ENCODE measurements at regions not wholly inside any gene's neighbourhood (a gene's known extent, or its start where the extent isn't known, plus 50 kb on each side); places are given as distances from the start of the nearest gene placed in this dataset.
A peak's percentile ranks its signal among the peaks of the same experiment; 100 is the strongest.

GRCh38 chr15:99440551-99441443, 125.0 kb upstream of the MEF2A start:
- no peak for DNase-seq

GRCh38 chr15:99441444-99441800, 124.4 kb upstream of the MEF2A start:
- no peak for DNase-seq

DNA sequence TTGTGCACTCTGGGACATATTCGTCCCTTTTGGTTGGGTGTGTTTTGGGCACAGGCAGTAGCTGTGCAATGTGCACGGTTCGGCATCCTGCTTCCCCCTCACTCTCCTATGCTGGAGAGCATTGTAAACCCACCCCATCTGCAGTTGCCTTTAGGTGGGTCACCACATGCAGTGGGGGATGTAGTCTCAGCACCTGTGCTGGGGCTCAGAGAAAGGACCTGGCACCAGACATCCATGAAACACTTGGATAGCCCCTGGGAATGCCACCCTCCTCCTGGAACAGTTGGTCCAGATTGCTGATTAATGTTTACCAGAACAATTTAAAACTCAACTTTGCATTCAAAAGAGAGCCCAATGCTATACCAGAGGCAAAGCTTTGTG, 123.9 kb upstream of the MEF2A start:
- no peak for DNase-seq

- no peak for DNase-seq
Measured at GRCh38 chr15:99442252-99442897, 123.4 kb upstream of the MEF2A start.

DNA sequence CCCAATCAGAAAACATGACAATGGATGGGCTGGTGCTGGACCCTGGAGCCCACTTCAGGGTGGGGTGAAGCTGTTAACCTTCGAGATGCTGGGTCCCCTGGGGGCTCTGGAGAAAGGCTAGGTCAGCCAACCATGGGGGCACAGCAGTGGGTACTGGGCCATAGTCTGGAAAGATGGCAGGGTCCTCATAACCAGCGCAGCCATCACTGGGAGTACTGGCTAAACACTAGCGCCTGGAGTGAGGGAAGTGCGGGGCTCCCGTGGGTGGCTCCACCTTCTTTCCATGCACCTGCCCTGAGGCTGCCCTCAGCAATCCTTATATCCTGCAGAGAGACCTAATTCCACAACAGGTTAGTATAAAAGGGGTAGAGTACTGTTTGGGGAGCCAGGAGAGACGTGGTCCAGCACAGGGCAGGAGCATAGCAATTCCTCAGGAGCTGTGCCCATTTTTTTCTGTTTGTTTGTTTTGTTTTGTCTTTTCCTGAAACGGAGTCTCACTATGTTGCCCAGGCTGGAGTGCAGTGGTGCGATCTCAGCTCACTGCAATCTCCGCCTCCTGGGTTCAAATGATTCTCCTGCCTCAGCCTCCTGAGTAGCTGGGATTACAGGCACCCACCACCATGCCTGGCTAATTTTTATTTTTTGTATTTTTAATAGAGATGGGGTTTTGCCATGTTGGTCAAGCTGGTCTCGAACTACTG, 122.6 kb upstream of the MEF2A start:
- no peak for DNase-seq

GRCh38 chr15:99443768-99444446, 121.9 kb upstream of the MEF2A start:
- peak in 1 of 2 donors; percentile 24 for DNase-seq

- no peak for DNase-seq
Measured at GRCh38 chr15:99445272-99445850, 120.4 kb upstream of the MEF2A start.

- no peak for DNase-seq
Measured at GRCh38 chr15:99446565-99447496, 119.0 kb upstream of the MEF2A start.

DNA sequence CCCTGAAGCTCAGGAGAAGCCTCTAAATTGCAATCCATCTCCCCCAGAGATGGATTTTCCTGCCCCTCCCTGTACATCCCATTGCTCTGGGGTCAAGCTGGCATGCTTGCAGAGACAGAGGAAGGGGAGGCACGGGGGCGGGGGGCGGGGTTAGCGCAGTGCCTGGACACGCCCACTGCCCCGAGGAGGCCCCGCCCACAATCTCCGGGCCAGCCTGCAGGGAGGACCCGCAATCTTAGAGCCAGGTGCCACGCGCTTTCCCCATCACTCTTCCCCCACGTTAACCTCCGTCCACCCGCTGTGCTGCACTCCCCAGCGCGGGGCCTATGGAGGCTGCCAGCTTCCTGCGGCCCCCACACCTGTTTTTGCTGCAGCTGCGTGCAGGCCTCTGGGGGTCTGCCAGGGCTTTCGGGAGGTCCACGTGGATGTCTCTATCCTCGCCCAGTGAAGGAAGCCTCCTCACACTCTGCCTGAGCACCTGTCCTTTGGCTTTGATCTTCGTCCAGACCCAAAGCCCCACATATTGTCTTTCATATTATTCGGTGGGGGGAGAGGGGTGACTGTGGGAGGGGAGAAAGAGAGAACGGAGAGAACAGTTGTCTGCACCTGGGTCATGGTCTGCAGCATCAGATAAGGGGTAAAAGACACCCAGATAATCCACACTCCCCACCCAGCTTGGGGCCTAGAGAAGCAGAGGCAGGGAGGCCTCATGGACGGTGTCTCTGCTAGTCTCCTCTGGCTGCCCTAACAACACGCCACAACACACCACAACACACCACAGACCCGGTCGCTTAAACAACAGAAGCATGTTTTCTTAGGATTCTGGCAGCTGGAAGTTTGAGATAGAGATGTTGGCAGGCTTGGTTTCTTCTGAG, 118.0 kb upstream of the MEF2A start:
- no peak for DNase-seq

DNA sequence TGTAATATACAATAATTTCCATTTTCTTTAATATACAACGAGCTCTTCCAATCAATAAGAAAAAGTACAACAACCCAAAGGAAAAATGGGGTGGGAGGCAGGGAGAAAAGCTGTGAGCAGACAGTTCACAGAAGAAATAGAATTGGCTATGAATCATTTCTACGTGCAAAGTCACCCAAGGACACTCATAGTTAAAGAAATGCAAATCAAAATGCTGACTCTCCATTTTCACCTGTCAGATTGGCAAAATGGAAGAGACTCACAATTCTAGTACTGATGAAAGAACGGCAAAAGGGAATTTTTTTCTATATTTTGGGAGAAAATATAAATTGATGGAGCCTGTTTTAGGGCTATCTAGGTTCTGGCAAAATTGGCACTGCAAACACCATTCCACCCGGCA, 116.3 kb upstream of the MEF2A start:
- DNase-seq, result no peak

DNA sequence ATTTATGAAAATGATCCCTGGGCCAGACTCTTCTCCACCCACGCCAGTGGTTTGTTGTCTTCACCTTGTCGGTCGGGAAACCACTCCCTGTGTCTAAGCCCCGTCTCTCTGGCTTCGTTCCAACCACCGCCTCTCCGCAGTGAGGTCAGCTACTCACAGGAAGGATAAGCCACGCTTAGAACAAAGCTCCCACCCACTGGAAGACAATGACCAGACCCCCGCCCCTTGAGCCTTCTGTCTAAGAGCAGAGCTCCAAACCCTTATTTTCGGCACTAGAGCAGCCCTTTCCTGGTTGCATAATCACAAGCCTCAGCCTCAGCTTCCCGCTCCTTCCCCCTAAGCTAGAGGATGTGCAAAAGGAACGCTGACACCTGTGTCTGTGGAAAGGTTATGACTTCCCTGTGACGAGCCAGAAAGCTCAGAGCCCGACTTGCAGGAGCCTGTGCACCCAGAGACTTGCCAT, 114.9 kb upstream of the MEF2A start:
- peak; percentile 58 for DNase-seq

DNA sequence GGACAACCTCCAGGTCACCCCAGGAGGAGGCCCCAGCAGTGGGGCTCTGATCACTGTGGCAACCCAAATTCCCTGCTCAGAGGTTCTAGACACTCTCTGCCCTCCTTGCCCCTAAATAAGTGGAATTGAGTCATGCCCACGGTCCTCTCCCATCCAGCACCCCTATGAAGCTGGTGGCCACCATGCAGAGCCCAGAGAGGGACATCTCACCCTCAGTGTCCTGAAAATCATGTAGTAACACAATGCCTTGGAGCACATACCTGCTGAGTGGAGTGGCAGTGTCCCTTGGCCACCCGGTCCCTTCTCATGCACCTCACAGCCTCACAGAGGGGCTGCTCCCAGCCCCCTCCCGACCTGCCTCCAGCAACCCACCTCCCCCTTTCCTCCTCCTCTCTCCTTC, 114.3 kb upstream of the MEF2A start:
- no peak for DNase-seq

DNA sequence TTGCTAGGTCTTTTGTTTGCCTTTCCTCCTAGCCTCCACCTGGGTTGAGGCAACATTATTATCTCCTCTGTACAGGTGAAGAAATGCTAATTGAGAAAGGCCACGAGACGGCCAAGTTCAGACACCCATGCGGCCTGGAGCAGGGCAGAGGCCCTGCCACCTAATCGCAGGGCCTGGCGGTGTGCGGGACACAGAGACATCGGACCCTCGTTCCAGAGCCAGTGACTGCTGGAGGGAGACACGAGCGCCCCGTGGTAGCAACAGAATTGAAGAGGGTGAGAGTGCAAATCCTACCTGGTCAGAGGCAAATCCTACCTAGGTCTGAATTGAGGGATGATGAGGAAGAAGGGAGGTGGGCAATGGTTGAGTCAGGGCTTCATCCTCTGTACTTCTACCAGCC, 113.8 kb upstream of the MEF2A start:
- no peak for DNase-seq

- DNase-seq, result peak; percentile 13 to 75
Measured at GRCh38 chr15:99452728-99453636, 112.8 kb upstream of the MEF2A start.

- DNase-seq, result no peak
Measured at GRCh38 chr15:99453637-99454030, 112.2 kb upstream of the MEF2A start.

DNA sequence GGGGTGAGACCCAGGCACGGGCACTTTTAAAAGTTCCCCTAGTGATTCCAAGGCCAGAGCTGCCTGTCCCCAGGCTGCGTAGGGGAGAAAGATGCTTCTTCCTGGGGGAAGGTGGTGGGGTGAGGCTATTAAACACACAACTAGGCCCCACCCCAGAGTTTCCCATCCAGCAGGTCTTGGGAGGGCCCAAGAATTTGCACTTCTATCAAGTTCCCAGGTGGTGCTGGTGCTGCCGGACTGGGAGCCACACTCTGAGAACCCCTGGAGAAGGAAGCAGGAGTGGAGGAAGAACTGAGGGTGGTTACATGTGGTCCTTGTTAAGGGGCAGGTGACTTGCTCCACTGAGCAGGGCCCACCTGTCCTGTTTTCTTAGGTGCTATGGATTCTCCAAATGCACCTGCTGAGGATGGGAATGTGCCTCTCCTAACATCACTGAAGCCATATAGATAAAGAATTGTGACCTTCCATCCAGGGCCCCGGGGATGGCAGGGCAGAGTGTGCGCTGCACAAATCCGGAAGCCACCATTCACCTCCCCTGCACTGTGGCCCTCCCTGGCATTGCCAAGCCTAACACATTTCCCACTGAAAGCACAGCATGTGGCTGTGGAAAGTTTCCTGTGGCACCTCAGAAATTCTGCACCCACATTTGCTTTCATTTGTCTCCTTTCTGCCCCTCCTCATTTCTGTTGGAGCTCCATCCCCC, 111.5 kb upstream of the MEF2A start:
- DNase-seq, result no peak

GRCh38 chr15:99454941-99455788, 110.6 kb upstream of the MEF2A start:
- DNase-seq, result peak in 1 of 2 donors; percentile 62

DNA sequence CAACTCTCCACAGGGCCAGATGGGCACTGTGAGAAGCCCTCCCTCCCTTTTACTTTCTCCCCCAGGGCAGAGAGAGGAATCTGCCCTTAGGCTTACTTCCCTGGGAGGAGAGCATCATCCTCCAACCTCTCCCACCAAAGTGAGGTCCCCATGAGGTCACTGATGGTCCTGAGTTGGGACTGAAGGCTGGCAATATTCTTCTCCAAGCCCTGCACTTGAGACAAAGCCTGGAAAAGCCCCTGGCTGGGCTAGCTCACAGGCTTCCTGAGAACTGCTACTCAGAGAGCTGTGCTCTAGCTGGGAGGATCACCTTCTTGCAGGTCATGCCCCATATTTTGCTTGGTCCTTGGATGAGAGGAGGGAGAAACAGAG, 110.0 kb upstream of the MEF2A start:
- DNase-seq, result no peak

Measured in CD4-positive, alpha-beta T cell treated with Interleukin-1 beta for 1 hour (primary cell).